ENCODE measurements at regions not wholly inside any gene's neighbourhood (a gene's known extent, or its start where the extent isn't known, plus 50 kb on each side); places are given as distances from the start of the nearest gene placed in this dataset.

GRCh38 chr9:24488896-24489295, 56.8 kb downstream of the IZUMO3 start:
- no peak for DNase-seq (ENCODE audit: low read depth in 2 of 2)

- no peak for DNase-seq (ENCODE audit: low read depth in 2 of 2)
Measured at GRCh38 chr9:24487946-24488345, 57.8 kb downstream of the IZUMO3 start.

- DNase-seq (ENCODE audit: low read depth in 2 of 2), result peak in 1 of 2 experiments; percentile 7
Measured at GRCh38 chr9:24487250-24487861, 58.3 kb downstream of the IZUMO3 start.

- DNase-seq (ENCODE audit: low read depth in 2 of 2), result peak; percentile 66 to 67
Measured at GRCh38 chr9:24479361-24480059, 66.2 kb downstream of the IZUMO3 start.

- DNase-seq (ENCODE audit: low read depth in 2 of 2), result peak; percentile 80 to 85
Measured at GRCh38 chr9:24464319-24464951, 81.3 kb downstream of the IZUMO3 start.

GRCh38 chr9:24462951-24463350, 82.7 kb downstream of the IZUMO3 start:
- DNase-seq (ENCODE audit: low read depth in 2 of 2), result no peak

- no peak for DNase-seq (ENCODE audit: low read depth in 2 of 2)
Measured at GRCh38 chr9:24460781-24461180, 84.9 kb downstream of the IZUMO3 start.

- no peak for DNase-seq (ENCODE audit: low read depth in 2 of 2)
Measured at GRCh38 chr9:24459953-24460352, 85.7 kb downstream of the IZUMO3 start.

- no peak for DNase-seq (ENCODE audit: low read depth in 2 of 2)
Measured at GRCh38 chr9:24451346-24451745, 94.4 kb downstream of the IZUMO3 start.

- no peak for DNase-seq (ENCODE audit: low read depth in 2 of 2)
Measured at GRCh38 chr9:24449976-24450375, 95.7 kb downstream of the IZUMO3 start.

GRCh38 chr9:24439456-24439855, 106.2 kb downstream of the IZUMO3 start:
- no peak for DNase-seq (ENCODE audit: low read depth in 2 of 2)

GRCh38 chr9:24438876-24439275, 106.8 kb downstream of the IZUMO3 start:
- DNase-seq (ENCODE audit: low read depth in 2 of 2), result no peak

- DNase-seq (ENCODE audit: low read depth in 2 of 2), result peak; percentile 20 to 36
Measured at GRCh38 chr9:24436761-24437160, 108.9 kb downstream of the IZUMO3 start.

GRCh38 chr9:24434183-24434582, 111.5 kb downstream of the IZUMO3 start:
- DNase-seq (ENCODE audit: low read depth in 2 of 2), result no peak

- DNase-seq (ENCODE audit: low read depth in 2 of 2), result no peak
Measured at GRCh38 chr9:24416136-24416535, 129.6 kb downstream of the IZUMO3 start.

GRCh38 chr9:24413651-24414050, 132.0 kb downstream of the IZUMO3 start:
- DNase-seq (ENCODE audit: low read depth in 2 of 2), result peak; percentile 53 to 62

- DNase-seq (ENCODE audit: low read depth in 2 of 2), result no peak
Measured at GRCh38 chr9:24398466-24398865, 147.2 kb downstream of the IZUMO3 start.

- no peak for DNase-seq (ENCODE audit: low read depth in 2 of 2)
Measured at GRCh38 chr9:24391095-24391494, 154.6 kb downstream of the IZUMO3 start.

GRCh38 chr9:24385077-24385476, 160.6 kb downstream of the IZUMO3 start:
- no peak for DNase-seq (ENCODE audit: low read depth in 2 of 2)

- peak; percentile 39 to 46 for DNase-seq (ENCODE audit: low read depth in 2 of 2)
Measured at GRCh38 chr9:24382566-24382965, 163.1 kb downstream of the IZUMO3 start.

GRCh38 chr9:24381205-24381604, 164.5 kb downstream of the IZUMO3 start:
- no peak for DNase-seq (ENCODE audit: low read depth in 2 of 2)

GRCh38 chr9:24359046-24359445, 186.7 kb downstream of the IZUMO3 start:
- no peak for DNase-seq (ENCODE audit: low read depth in 2 of 2)

GRCh38 chr9:24351973-24352372, 193.7 kb downstream of the IZUMO3 start:
- no peak for DNase-seq (ENCODE audit: low read depth in 2 of 2)

Measured in fibroblast of skin of left quadriceps (primary cell).